SK-N-MC (cell line): ENCODE measurements at regions not wholly inside any gene's neighbourhood (a gene's known extent, or its start where the extent isn't known, plus 50 kb on each side); places are given as distances from the start of the nearest gene placed in this dataset.
"Not testable (repeated sequence)": the region's sequence is repeated elsewhere in the genome, so short reads cannot be mapped to it uniquely, and the experiment has no call there.

ENCODE experiments used
- FOXP2 ChIP-seq: optimal IDR thresholded peaks from 2 replicates; pipeline ENCODE3; 2011; ENCODE audit warnings: mild to moderate bottlenecking, moderate library complexity; ENCODE audit not compliant: insufficient read depth; ENCODE audit errors: extremely low read length, control extremely low read depth
- POLR2AphosphoS5 ChIP-seq: IDR thresholded peaks from 2 replicates; pipeline ENCODE4 v1.6.1; 2012; ENCODE audit warnings: mild to moderate bottlenecking, low read depth, low read length, borderline replicate concordance

GRCh38 chr2:88961323-88961722 lies 269.9 kb downstream of the RPIA start:
- TF ChIP-seq POLR2AphosphoS5, FOXP2: not testable (repeated sequence)
